ENCODE measurements at regions not wholly inside any gene's neighbourhood (a gene's known extent, or its start where the extent isn't known, plus 50 kb on each side); places are given as distances from the start of the nearest gene placed in this dataset.
"Not testable (repeated sequence)": the region's sequence is repeated elsewhere in the genome, so short reads cannot be mapped to it uniquely, and the experiment has no call there.

DNA sequence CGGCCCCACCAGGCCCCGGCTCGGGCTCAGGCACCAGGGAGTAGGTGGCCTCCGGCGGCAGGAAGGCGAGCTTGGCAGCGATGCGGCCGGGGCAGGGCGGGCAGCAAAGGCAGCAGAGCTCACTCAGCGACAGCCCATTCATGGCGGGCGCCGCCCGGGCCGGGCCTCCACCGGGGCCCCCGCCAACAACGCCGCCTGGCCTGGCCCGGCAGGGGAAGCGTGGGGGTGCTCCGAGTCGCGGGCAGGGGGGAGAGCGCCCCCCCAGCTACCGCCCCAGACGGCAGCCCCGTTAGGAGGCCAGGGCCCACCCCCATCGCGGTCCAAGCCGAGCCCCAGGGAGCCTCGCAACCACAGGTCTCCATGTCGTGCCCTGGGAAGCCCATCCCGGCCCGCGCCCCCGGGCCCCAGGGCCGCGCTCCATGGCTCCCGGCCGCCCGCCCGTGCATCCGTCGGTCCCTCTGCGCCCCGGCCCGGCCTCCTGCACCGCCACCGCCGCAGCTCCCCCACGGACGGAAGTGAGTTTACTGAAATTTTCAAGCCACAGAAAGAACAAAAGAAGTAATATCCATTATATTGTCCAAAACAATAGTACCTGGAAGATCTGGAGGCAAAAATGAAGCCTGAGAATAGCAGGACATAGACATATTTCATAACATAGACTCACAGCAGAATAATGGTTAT, 126.6 kb upstream of the VPREB1 start:
- not testable (repeated sequence) for DNase-seq

DNA sequence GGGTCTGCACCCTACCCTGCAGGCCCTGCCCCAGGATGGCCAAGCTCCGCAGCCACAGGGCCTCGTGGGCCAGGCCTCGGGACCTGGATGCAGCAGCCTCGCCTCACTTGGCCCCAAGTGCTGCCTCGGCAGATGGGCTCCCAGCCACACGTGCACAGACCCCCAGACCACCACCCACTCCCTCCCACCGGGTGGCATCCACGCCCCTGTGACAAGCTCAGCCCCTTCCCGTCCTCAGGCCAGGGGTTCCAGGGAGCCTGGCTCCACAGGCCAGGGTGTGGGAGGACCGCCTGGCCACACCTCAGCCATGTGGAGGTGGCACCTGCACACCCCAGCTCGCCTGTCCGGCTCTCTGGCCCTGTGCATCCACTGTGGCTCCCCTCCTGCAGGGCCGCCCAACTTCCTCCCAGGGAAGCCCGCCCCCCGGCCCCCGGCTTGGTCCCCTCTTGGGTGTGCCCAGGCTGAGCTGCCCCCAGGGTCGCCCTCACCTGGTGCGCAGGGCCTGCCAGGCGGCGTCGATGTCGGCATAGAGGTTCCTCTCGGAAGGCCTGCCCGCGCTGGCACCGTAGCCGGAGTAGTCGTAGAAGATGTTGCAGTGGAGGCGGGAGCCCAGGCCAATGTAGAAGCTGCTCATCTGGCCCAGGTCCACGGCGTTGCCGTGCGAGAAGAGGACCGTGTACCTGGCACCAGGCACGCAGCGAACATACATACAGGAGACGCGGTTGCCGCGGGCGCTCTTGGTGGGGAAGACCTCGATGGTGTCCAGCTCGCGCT, 127.4 kb upstream of the VPREB1 start:
- not testable (repeated sequence) for DNase-seq

DNA sequence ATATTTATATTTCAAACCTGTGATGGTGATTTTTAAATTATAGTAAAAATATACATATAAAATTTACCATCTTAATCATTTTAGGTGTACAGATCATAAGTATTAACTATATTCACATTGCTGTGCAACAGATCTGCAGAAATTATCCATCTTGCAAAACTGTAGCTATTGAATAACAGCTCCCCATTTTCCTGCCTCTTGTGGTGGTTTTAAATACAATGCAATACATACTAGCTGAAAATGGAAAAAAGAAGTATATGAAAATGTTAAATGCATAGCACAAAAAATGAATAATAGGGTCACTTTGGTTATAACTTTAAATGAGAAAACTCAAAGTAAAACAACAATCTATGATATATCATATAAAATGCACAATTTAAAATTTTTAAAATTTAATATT, 130.9 kb upstream of the VPREB1 start:
- no peak for DNase-seq

DNA sequence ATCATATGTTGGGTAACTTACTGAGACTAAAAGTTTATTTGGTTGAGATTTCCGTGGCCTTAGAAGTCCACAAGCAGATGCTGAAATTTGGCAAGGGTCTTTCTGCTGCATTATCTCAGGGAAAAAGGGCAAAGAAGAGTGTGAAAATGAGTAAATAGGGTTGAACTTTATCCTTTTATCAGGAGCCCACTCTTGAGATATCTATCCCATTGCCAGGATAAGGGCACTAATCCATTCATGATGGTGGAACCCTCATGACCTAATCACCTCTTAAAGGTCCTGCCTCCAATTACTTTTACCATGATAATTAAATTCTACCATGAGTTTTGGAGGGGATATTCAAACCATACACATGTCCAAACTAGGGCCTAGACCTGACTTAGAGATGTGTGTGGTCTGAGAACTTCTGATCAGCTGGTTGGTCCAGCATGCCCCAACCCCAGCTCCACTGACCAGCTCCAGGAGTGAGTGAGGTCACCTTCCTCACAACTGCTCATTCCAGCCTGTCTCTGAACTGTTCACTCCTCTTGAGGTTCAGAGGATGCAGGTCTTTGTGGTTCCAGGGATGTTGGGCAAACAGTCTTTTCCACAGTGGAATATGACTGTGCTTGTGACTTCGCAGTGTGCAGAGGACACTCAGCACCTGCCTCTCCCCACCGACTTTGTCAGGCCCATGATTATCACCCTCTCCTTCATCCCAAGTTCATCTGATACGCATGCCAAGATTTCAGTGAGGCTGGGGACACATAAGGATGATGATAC, 130.1 kb upstream of the TOP3B start:
- no peak for DNase-seq

DNA sequence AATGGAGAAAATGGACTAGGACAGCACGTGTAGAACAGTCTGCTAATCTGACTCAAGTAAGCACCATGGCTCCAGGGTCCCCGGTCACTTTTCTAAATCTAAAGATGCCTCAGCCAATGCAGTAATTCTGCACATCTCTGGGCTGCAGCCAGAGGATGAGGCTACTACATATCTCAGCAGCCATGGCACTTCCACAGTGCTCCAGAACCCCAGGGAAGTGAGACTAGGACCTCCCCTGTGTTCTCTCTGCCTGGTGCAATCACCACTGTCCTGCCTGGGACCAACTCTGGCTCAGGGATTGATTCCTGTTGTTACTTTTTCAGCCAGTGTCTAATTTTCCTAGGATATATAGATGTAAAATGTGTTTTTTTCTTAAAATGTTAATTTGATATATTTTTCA, 129.4 kb upstream of the TOP3B start:
- DNase-seq, result no peak

DNA sequence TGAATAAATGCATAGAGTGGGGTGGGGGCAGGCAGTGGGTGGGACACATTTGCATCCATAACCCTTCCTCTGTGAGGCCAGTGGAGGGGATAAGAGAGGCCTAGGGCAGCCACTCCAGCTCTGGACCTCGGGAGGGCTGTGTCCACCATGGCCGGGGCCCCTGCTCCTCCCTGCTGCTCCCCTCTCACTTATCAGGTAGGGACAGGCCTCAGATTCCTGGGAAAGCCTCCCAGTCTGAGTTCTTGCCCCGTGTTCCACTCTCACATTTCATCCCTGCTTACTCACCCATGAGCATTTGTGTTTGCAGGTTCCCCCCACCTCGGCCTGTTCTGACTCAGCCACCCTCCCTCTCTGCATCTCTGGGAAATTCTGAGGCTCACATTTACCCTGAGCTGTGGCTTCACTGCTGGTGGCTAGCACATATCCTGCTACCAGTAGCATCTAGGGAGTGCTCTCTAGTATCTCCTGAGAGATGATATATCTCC, 128.7 kb upstream of the TOP3B start:
- DNase-seq, result no peak

DNA sequence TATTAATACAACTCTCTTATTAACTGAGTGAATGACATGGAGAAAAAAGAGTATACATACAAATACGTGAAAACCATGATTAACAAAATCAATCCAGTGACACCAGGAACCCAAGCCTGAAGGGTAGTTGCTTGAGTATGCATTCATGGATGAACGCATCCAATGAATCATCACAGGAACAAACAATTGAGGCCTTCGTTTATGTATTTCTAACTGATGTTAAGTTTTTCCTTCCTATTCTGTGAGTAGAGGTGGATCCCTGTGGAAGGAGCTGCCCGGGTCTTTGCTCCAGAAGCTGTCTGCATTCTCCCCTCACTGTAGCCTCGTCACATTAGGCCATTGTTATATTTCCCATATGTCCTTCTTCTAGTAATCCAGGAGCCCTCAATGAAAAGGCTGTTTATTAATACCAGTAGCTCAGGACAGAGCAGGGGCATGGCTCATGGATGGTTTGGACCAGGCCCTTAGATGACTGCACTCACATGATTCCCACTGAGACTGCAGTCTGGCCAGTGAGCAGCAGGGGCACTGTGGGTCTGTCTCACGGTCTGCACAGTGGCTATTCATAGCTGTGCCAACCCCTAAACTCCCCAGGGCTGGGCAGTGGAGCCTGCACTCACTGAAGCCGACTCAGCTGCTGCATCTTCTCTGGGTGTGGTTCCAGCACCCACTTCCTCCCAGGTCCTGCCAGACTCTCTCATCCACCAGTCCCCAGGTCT, 128.1 kb upstream of the TOP3B start:
- DNase-seq, result peak; percentile 71

DNA sequence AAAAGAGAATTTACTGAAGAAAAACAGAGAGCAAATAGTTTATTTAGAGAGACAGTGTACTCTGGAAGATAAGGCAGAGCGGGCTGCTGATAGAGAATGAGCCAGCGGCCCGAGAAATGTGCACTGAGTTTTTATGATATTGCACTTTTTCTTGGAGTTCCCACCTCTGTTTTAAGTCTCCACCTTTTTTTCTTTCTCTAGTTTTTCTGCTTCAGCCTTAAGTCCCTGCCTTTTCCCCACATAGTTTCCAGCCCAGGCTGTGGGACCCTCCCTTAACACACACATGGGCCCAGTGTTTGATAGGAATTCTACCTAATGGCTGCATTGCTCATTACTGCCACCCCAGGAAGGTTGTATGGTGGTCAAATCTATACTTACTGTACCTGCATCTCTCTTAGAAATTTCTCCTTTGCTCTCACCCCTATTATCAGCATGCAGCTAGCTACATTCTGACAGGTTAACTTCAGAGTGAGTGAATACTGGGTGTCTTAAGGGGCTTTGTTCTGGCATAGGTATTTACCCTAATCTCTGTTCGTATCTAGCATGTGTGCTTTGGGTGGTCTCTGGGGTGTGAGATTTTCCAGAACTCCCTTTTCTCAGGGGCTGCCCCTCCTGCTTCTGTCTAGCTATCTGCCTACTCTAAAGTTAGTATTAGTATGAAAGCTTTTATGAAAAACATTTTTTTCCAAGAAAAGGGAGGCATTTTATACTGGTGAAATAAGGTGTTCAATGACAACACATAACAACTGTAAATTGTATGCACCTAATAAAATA, 127.3 kb upstream of the TOP3B start:
- no peak for DNase-seq

DNA sequence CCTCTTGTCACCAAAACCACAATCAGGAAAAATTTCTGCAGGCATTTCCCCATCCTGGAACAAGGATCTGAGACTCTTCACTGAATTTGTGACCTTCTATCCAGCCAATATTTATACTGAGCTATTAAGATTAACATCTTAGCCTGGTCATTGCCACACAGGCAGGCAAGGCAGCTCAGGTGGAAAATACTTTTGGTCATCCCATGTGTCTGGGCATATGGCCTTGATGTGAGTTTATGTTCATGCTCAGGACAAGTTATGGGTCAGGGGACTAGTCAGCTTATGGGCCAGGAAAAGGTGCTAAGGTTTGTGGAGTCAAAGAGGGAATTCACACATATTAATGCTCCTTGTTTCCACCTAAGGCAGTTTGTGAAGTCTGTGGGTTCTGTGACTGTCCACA, 124.3 kb upstream of the TOP3B start:
- DNase-seq, result no peak

DNA sequence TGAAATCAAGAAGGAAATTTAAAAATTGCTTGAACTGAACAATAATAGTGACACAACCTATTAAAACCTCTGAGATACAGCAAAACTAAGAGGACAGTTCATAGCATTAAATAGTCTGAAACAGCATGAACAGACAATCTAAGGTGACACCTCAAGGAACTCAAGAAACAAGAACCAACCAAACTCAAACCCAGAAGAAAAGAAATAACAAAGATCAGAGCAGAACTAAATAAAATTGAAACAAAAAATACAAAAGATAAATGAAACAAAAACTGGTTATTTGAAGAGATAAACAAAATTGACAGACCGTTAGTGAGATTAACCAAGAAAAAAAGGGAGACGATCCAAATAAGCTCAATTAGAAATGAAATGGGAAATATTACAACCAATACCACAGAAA, 122.8 kb upstream of the TOP3B start:
- no peak for DNase-seq

DNA sequence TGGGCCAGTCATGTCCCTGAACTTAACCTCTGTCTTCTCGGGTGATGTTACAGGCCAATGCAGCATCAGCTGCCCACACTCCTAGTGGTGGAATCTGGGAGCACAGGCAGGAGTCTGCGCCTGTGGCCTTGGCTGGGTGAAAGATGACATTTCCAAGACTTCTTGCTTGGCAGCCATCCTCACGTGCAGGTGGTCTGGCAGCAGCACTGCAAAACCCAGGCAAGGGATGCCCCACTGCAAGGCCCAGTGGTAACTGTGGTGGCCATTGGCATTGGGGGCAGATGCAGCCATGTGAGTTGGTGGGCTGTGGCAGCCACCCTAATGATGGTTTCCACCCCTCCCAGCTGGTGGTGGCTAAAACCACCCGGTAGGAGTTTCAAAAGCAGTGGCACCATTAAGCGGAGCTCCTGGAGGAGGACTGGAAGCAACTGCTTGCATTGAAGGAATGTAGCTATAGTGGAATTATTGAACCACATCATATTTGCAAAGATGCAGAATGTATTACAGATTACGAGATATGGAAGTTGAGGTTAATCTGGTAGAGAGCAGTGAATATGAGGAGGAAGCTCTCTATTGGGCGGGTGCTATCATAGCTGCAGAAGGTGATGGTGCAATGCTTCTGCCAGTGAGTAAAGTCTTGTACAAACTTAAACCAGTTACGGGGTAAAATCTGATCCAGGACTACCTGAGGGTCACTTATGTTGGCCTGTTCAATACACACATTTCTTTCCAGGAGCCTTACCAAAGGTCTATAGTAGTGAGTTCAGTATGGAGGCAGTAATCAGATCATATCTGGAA, 120.7 kb upstream of the TOP3B start:
- no peak for DNase-seq

DNA sequence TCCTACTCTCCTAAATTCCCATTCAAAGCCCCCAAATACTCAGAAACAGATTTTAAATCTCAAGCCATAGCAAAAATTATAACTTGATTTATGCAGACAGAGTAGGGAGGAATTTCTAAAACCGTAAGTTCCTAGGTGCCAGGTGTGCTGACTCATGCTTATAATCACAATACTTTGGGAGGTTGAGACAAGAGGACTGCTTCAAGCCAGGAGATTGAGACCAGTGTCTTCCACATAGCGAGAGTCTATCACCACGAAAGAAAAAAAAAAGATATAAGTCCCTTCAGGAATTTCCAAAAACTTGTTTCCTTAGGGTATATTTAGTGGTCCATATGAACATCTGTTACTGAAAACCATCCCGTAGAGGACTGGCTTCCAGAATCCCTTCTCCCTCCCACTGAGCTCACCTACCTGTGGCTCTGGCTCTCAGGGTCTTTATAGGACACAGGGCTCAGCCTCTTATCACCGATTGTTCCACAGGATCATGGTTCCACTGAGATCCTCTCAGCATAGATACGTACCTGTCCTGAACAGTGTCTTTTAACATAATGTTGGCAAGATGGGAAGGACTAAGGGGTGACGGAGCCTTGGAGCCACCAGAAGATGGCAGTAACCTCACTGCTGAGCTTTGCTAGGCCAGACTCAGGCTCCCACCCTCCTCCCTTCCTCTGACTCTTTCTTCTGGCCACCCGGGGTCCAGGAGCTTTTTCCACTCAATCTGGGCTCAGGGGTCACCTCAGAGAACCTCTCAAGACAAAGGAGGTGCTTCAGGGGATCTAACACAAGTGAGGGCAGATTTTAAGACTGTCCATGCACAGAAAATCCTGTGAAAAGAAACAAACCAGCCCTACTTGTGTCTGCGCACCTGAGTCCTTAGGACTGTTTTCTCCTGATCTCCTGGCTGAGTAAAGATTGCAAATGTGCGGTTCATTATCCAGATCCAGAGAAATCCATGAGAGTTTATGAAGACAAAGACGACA, 117.5 kb upstream of the TOP3B start:
- no peak for DNase-seq

DNA sequence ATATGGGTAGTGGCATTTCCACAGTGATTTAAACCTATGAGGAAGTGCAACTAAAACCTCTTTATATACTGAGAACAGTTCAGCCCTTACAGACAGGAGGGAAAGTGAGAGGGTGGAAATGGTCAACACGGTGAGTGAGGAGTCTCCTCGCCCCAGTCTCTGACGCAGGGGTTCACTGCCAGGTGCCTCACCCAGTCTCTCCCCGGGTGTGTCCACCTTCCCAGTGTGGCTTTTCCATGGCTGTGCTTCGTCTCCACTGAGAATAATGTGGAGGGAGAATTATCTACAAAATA, 116.6 kb upstream of the TOP3B start:
- no peak for DNase-seq

DNA sequence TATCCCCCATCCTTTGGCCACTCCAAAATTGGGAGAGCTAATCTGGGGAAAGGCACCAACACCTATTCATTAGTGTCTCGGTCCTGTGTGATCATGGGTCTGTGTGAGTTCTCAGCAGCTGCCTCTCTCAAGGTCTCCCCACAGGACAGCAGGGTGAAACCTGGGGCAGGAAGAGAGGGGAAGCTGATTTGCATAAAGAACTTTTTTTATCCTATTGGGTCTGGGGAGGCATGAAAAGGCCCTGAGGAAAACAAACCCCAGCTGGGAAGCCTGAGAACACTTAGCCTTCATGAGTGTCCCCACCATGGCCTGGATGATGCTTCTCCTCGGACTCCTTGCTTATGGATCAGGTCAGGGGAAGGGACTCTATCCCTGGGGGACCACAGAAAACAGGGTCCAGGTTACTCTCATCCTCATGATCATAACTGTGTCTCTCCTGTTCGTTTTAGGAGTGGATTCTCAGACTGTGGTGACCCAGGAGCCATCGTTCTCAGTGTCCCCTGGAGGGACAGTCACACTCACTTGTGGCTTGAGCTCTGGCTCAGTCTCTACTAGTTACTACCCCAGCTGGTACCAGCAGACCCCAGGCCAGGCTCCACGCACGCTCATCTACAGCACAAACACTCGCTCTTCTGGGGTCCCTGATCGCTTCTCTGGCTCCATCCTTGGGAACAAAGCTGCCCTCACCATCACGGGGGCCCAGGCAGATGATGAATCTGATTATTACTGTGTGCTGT, 116.0 kb upstream of the TOP3B start:
- no peak for DNase-seq

DNA sequence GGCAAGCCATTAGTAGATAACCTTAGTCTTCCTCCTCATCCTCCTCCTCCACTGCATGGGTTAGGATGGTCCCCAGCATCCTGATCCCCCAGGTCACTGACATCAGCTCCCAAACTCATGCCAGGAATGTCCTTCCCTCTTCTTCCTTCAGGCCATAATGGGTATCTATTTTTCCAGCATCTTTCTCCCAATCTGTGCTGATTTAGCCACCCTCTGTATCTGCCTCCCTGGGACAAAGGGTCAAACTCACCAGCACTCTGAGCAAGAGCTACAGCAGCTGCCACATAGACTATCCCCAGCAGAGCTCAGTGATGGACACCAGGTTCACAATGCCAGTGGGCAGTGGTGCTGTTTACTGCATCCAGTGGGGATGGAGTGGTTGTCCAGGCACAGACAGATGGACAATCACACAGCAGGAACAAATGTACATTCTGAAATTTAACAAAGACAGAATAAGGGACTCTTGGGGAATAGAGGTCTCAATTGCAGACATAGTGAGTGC, 115.2 kb upstream of the TOP3B start:
- no peak for DNase-seq

DNA sequence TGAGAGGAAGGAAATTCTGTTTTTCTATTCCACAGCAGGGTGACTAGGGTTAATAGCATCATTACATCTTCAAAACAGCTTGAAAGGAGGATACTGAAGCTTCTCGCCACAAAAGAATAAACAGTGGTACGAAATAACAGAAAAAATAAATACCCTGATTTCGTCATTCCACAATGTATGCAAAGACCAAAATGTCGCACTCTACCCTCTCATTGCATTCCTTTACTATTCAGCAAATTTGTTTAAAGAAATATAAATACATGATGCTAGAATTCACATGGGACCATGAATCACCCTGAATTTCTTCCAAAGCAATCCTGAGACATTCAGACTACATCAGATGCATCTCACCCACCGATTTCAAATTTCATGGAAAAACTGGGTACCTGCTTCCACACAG, 112.3 kb upstream of the TOP3B start:
- DNase-seq, result no peak

DNA sequence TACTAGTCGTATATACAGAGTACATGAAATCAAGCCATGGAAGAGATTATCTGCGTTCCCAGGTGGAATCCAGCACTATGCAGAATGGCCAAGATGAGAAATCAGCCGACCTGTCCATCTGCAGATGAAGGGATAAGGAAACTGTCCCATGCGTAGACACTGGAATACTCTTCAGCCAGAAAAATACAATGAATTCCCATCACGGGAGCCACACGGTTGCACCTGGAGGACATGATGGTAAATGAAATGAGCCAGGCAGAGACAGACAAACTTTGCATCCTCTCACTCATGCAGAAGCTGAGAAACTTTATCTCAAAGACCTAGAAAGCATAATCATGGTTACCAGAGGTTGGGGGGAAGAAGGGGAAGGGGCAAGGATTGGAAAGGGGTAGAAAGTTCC, 111.9 kb upstream of the TOP3B start:
- DNase-seq, result no peak

DNA sequence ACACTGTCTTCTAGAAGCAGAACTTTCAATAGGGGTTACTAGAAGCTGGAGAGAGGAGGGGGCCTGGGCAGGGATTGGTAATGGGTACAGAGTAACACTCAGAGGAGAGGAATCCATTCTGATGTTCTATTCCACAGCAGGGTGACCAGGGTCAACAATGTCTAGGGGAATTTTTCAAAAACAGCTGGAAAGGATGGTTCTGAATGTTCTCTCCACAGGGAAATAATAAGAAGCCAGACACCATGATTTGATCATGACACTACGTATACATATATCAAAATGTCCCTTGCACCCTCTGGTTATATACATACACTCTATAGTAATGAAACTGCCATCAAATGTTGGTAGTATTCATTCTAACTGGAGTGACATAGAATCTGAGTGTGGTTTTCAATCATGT, 111.2 kb upstream of the TOP3B start:
- DNase-seq, result no peak

DNA sequence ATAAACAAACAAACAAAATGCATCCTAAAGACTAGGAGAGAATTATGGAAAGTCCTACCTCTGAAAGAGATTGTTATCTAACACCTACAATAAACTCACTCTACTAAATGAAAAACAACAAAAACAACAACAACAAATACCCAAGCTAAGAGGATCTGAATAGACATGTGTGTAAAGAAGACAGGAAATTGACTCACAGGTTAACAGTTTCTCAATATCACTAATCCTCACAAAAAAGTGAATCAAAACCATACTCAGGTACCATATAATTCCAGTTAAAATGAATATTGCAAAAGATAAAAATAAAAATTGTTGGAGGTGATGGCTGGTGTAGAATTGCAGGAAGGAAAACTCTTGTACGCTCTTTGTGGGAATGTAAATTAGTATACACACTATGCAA, 110.4 kb upstream of the TOP3B start:
- no peak for DNase-seq
